GM12875 (cell line): ENCODE measurements at regions not wholly inside any gene's neighbourhood (a gene's known extent, or its start where the extent isn't known, plus 50 kb on each side); places are given as distances from the start of the nearest gene placed in this dataset.
"Not testable (repeated sequence)": the region's sequence is repeated elsewhere in the genome, so short reads cannot be mapped to it uniquely, and the experiment has no call there.

Experiments
- H3K4me3 ChIP-seq: one replicate; pipeline ENCODE4 v1.5.1; 2011; ENCODE audit warnings: low read depth, low read length, control low read depth
- CTCF ChIP-seq: IDR thresholded peaks from 2 replicates; pipeline ENCODE4 v1.5.1; 2011; ENCODE audit warnings: low read depth, mild to moderate bottlenecking, control low read depth, inconsistent platforms, low read length, moderate library complexity, borderline replicate concordance; ENCODE audit not compliant: insufficient read depth

- no peak overlapping the region for H3K4me3 ChIP-seq
- no peak for TF ChIP-seq CTCF
Measured at GRCh38 chr13:108069521-108070210, 145.7 kb downstream of the LIG4 start.

GRCh38 chr13:108064372-108064771, 151.0 kb downstream of the LIG4 start:
- not testable (repeated sequence) for H3K4me3 ChIP-seq

DNA sequence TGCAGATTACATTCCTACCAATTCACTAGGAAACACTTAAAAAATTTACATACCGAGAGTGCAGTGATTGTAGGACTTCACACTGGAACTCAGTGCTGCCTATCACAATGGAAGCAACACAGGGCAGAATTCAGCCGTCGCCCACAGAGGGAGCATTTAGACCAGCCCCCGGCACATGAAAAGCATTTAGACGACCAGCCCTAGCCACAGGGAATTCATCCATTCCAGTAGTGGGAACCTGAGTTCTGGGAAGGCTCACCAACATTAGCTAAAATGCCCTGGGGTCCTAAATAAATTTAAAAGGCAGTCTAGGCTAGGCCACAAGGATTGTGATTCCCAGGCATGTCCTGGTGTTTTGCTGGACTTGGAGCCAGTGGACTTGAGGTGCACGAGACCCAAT, 155.2 kb downstream of the LIG4 start:
- no peak for TF ChIP-seq CTCF
- H3K4me3 ChIP-seq: no peak overlapping the region

- no peak for TF ChIP-seq CTCF
- no peak overlapping the region for H3K4me3 ChIP-seq
Measured at GRCh38 chr13:108056278-108056677, 159.1 kb downstream of the LIG4 start.

- H3K4me3 ChIP-seq: no peak overlapping the region
- TF ChIP-seq CTCF: no peak
Measured at GRCh38 chr13:108049211-108049610, 166.1 kb downstream of the LIG4 start.

- TF ChIP-seq CTCF: no peak
- no peak overlapping the region for H3K4me3 ChIP-seq
Measured at GRCh38 chr13:108044954-108045353, 170.4 kb downstream of the LIG4 start.

- H3K4me3 ChIP-seq: not testable (repeated sequence)
Measured at GRCh38 chr13:108042866-108043265, 172.5 kb downstream of the LIG4 start.

GRCh38 chr13:108037348-108037747, 178.0 kb downstream of the LIG4 start:
- no peak overlapping the region for H3K4me3 ChIP-seq

More at GRCh38 chr13:108037348-108037747, 178.0 kb downstream of the LIG4 start:
- no peak for TF ChIP-seq CTCF
